C4-2B (cell line): ENCODE measurements at regions not wholly inside any gene's neighbourhood (a gene's known extent, or its start where the extent isn't known, plus 50 kb on each side); places are given as distances from the start of the nearest gene placed in this dataset.

Source experiments
- CTCF ChIP-seq: fragments of 450-650 bp; conservative IDR thresholded peaks from 2 replicates; pipeline ENCODE4 v1.5.1; 2017; ENCODE audit warnings: mild to moderate bottlenecking
- ZFX ChIP-seq: fragments of 450-650 bp; IDR thresholded peaks from 2 replicates; pipeline ENCODE4 v1.6.1; 2017

- no peak for TF ChIP-seq CTCF
- TF ChIP-seq ZFX = no peak
Measured at GRCh38 chrX:113315927-113316326, 475.3 kb upstream of the AMOT start.
